Upper lobe of left lung (tissue), 4 donors: ENCODE measurements at regions not wholly inside any gene's neighbourhood (a gene's known extent, or its start where the extent isn't known, plus 50 kb on each side); places are given as distances from the start of the nearest gene placed in this dataset.

ENCODE experiments used
- CTCF ChIP-seq, 6 experiments: fragments of 450-650 bp in 4 of 6; fragments of 200-600 bp in 2 of 6; sonication (generic) in 2 of 6; IDR thresholded peaks; one replicate each; pipeline ENCODE4 v1.5.1; 2016 to 2019; ENCODE audit warnings: antibody characterized with exemption in 6 of 6
- EP300 ChIP-seq, 4 donors: sonication (generic); formaldehyde crosslinking; IDR thresholded peaks; one replicate each; pipeline ENCODE4 v1.5.1; 2017; ENCODE audit warnings: antibody characterized with exemption in 4 of 4, control low read depth in 2 of 4
- POLR2A ChIP-seq, 4 donors: fragments of 450-650 bp; IDR thresholded peaks; one replicate each; pipeline ENCODE4 v1.5.1; 2016 to 2017; ENCODE audit warnings: antibody characterized with exemption in 4 of 4, mild to moderate bottlenecking in 2 of 4
- POLR2AphosphoS5 ChIP-seq, 2 donors: sonication (generic); formaldehyde crosslinking; IDR thresholded peaks; one replicate each; pipeline ENCODE4 v1.5.1; 2017; ENCODE audit warnings: antibody characterized with exemption in 2 of 2

GRCh38 chr2:238797537-238797936, 50.3 kb upstream of the TWIST2 start:
- TF ChIP-seq CTCF (IDR thresholded peaks at IDR 0.05) (no peak), POLR2AphosphoS5 (IDR thresholded peaks at IDR 0.05) (no peak), POLR2A (IDR thresholded peaks at IDR 0.05) (no peak), EP300 (IDR thresholded peaks at IDR 0.05) (no peak)
